ENCODE measurements at regions not wholly inside any gene's neighbourhood (a gene's known extent, or its start where the extent isn't known, plus 50 kb on each side); places are given as distances from the start of the nearest gene placed in this dataset.
A peak's percentile ranks its signal among the peaks of the same experiment; 100 is the strongest.

GRCh38 chr18:77865853-77866252, 616.2 kb downstream of the GALR1 start:
- TF ChIP-seq GATA1 (IDR thresholded peaks at IDR 0.05; ENCODE audit: low read depth, low read length) (no peak), POLR2A (IDR thresholded peaks at IDR 0.05; ENCODE audit: low read length) (no peak)
- DNase-seq = no peak

GRCh38 chr18:77866351-77866750, 616.7 kb downstream of the GALR1 start:
- no peak for DNase-seq
- TF ChIP-seq POLR2A (IDR thresholded peaks at IDR 0.05; ENCODE audit: low read length) (no peak), GATA1 (IDR thresholded peaks at IDR 0.05; ENCODE audit: low read depth, low read length) (no peak)

DNA sequence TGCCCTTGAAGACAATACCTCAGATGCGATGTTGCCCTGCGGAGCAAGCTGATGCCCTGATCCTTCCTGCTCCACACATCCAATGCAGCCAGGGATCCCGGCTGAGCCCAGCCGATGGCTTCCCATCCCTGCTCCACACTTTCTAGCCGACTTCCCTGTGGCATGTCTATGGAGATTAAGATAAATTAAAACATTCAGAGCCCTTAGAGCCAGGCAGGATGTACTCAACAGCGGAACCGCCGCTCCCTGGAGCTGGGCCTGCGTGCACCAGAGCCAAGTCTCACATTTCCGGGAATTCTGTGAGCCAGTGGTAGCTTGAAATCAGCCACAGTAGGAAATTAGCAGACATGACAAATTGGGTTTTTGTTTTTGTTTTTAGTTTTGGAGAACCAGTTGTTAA, 620.6 kb downstream of the GALR1 start:
- DNase-seq = no peak
- no peak for TF ChIP-seq GATA1 (IDR thresholded peaks at IDR 0.05; ENCODE audit: low read depth, low read length)
- no peak for TF ChIP-seq POLR2A (IDR thresholded peaks at IDR 0.05; ENCODE audit: low read length)

- DNase-seq = no peak
- TF ChIP-seq GATA1 (IDR thresholded peaks at IDR 0.05; ENCODE audit: low read depth, low read length) = no peak
- no peak for TF ChIP-seq POLR2A (IDR thresholded peaks at IDR 0.05; ENCODE audit: low read length)
Measured at GRCh38 chr18:77870894-77871293, 621.2 kb downstream of the GALR1 start.

GRCh38 chr18:77872166-77872565, 622.5 kb downstream of the GALR1 start:
- DNase-seq = no peak

GRCh38 chr18:77876319-77876865, 626.7 kb downstream of the GALR1 start:
- no peak for TF ChIP-seq GATA1 (IDR thresholded peaks at IDR 0.05; ENCODE audit: low read depth, low read length)
- no peak for TF ChIP-seq POLR2A (IDR thresholded peaks at IDR 0.05; ENCODE audit: low read length)
- DNase-seq = no peak

More at GRCh38 chr18:77872166-77872565, 622.5 kb downstream of the GALR1 start:
- TF ChIP-seq GATA1 (IDR thresholded peaks at IDR 0.05; ENCODE audit: low read depth, low read length) (no peak), POLR2A (IDR thresholded peaks at IDR 0.05; ENCODE audit: low read length) (no peak)

GRCh38 chr18:77879829-77880228, 630.2 kb downstream of the GALR1 start:
- DNase-seq = no peak
- no peak for TF ChIP-seq POLR2A (IDR thresholded peaks at IDR 0.05; ENCODE audit: low read length)

- DNase-seq = no peak
- TF ChIP-seq POLR2A (IDR thresholded peaks at IDR 0.05; ENCODE audit: low read length) (no peak), GATA1 (IDR thresholded peaks at IDR 0.05; ENCODE audit: low read depth, low read length) (no peak)
Measured at GRCh38 chr18:77884454-77884853, 634.8 kb downstream of the GALR1 start.

DNA sequence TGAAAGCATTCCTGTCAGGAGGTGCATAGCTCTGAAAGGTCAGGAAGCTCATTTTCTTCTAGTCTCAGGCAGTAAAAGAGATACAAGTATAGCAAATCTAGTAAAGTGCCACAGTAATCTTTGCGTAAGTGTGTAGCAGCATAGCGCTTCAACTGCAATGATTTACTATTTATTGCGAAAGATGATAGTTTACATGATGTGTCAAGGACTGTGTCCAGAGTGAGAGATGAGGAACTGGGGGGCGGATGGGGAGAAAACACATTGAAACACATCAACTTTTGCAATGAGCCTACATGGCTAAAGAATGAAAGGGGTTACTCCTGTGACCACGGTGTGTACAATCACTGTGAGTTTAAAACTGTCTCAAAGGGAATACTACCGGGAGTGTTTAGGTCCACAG, 644.4 kb downstream of the GALR1 start:
- TF ChIP-seq POLR2A (IDR thresholded peaks at IDR 0.05; ENCODE audit: low read length) (no peak), GATA1 (IDR thresholded peaks at IDR 0.05; ENCODE audit: low read depth, low read length) (no peak)
- no peak for DNase-seq

GRCh38 chr18:77895250-77895649, 645.6 kb downstream of the GALR1 start:
- TF ChIP-seq GATA1 (IDR thresholded peaks at IDR 0.05; ENCODE audit: low read depth, low read length) = no peak
- TF ChIP-seq POLR2A (IDR thresholded peaks at IDR 0.05; ENCODE audit: low read length) = no peak
- no peak for DNase-seq

GRCh38 chr18:77896586-77897252, 647.1 kb downstream of the GALR1 start:
- TF ChIP-seq GATA1 (IDR thresholded peaks at IDR 0.05; ENCODE audit: low read depth, low read length) = no peak
- no peak for TF ChIP-seq POLR2A (IDR thresholded peaks at IDR 0.05; ENCODE audit: low read length)
- DNase-seq = no peak

DNA sequence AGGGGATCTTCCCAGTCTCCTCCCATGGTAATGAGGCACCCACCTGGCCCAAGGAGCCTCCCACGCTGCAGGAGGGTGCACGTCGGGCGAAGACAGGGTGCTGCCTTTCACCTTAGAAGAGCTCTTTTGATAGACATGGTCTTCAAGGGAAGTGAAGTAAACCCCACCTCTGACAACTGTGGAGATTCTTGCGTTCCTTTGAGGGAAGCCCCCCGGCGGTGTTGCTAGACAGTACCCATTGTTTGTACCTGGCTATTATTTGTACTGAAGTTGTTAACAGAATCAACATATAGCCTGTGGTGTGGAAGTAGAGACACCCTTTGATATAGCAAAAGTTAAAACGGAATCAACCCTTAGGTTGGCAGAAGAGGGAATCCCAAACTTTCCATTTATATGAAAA, 648.0 kb downstream of the GALR1 start:
- TF ChIP-seq POLR2A (IDR thresholded peaks at IDR 0.05; ENCODE audit: low read length) (no peak), GATA1 (IDR thresholded peaks at IDR 0.05; ENCODE audit: low read depth, low read length) (no peak)
- no peak for DNase-seq

DNA sequence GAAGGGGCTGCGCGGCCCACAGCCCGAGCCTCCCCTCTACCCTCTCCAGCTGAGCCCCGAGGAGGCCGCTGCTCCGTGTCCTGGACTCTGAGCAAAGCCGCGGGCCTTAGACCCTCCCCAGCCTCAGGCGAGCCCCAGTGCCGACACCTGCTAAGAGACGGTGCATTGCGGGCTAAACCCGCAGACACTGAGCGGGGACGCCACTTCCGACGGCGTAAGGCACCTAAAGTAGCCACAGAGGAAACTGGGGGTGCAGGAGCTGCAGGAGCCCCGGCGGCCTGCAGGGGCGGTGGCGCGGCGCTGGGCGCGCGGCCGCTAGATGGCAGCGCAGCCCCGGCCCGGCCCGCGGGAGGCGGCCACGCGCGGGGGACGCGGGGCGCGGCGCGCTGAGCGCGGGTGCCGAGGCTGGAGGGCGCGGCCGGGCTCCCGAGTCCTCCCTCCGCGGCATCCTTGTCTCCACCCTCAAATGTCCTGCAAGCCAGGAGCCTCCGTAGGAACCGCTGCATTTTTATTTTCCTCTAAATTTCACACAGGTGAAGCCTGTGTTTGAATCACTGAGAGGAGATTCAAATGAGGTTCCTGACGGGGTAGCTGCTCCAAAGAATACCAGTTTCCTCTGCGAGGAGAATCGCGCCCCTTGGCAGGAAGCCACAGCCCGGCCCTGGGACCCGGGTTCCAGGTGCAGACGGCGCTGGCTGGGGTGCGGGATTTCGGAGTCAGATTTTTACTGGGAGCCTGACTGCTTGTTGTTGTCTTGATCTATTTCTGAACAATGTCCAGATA, 650.5 kb downstream of the GALR1 start:
- TF ChIP-seq POLR2A (IDR thresholded peaks at IDR 0.05; ENCODE audit: low read length) (no peak), GATA1 (IDR thresholded peaks at IDR 0.05; ENCODE audit: low read depth, low read length) (no peak)
- DNase-seq = peak; percentile 63 to 69

- DNase-seq = no peak
- TF ChIP-seq GATA1 (IDR thresholded peaks at IDR 0.05; ENCODE audit: low read depth, low read length) = no peak
Measured at GRCh38 chr18:77905011-77905410, 655.4 kb downstream of the GALR1 start.

Measured in erythroblast (primary cell).